H1 (cell line): ENCODE measurements at regions not wholly inside any gene's neighbourhood (a gene's known extent, or its start where the extent isn't known, plus 50 kb on each side); places are given as distances from the start of the nearest gene placed in this dataset.

ENCODE experiments used
- CBX5 ChIP-seq: fragments of 300-800, 300-1000 bp; sonication (generic); IDR thresholded peaks from 2 replicates; pipeline ENCODE4 v1.7.1; 2016; ENCODE audit warnings: antibody characterized with exemption, low read length, low read depth
- CEBPB ChIP-seq: IDR thresholded peaks from 2 replicates; pipeline ENCODE4 v1.6.1; 2012; ENCODE audit warnings: low read depth, low read length
- EP300 ChIP-seq, 2 experiments: IDR thresholded peaks; 1 replicate in 1 of 2; 2 replicates in 1 of 2; pipeline ENCODE4 v1.6.1; 2011 to 2012; ENCODE audit warnings: low read depth in 2 of 2, low read length in 2 of 2, mild to moderate bottlenecking in 2 of 2, borderline replicate concordance in 1 of 2, inconsistent platforms in 1 of 2, moderate library complexity in 1 of 2
- GABPA ChIP-seq: IDR thresholded peaks from 2 replicates; pipeline ENCODE4 v1.6.1; 2011; ENCODE audit warnings: mild to moderate bottlenecking, low read length, moderate library complexity, borderline replicate concordance; ENCODE audit not compliant: insufficient read depth
- SIN3A ChIP-seq, 2 experiments: IDR thresholded peaks in 1 of 2; conservative IDR thresholded peaks in 1 of 2; 2 replicates each; pipeline ENCODE4 v1.6.1; 2011 to 2012; ENCODE audit warnings: low read length in 2 of 2, improper control_type of control experiment in 1 of 2, low read depth in 1 of 2, mild to moderate bottlenecking in 1 of 2

- TF ChIP-seq SIN3A (conservative IDR thresholded peaks at IDR 0.05 in 1 of 2, IDR thresholded peaks at IDR 0.05 in 1 of 2; ENCODE audit: low read depth in 1 of 2, low read length in 2 of 2), result no peak
- TF ChIP-seq GABPA, result no peak
- TF ChIP-seq CBX5, result no peak
- no peak for TF ChIP-seq EP300 (IDR thresholded peaks at IDR 0.05; ENCODE audit: borderline replicate concordance in 1 of 2, low read depth in 2 of 2, low read length in 2 of 2)
- TF ChIP-seq CEBPB, result no peak
Measured at GRCh38 chr7:128170461-128170860, 70.6 kb upstream of the LEP start.
